ENCODE measurements at regions not wholly inside any gene's neighbourhood (a gene's known extent, or its start where the extent isn't known, plus 50 kb on each side); places are given as distances from the start of the nearest gene placed in this dataset.

GRCh38 chr4:84441758-84442377, 57.2 kb downstream of the NKX6-1 start:
- H3K27me3 ChIP-seq (ENCODE audit: control insufficient read depth, insufficient read depth, low read length), result no peaks in the 10 kb centered on the region
- no CpG with 5 or more reads among the region's 2 CpGs for WGBS (ENCODE audit: insufficient coverage)

GRCh38 chr4:84439996-84440395, 59.1 kb downstream of the NKX6-1 start:
- Histone ChIP-seq H3K27ac (ENCODE audit: low read length) (no peak overlapping the region), H3K4me3 (ENCODE audit: low read length) (no peak overlapping the region), H3K27me3 (ENCODE audit: control insufficient read depth, insufficient read depth, low read length) (no peaks in the 10 kb centered on the region), H3K9me3 (replicated peaks; ENCODE audit: control insufficient read depth, low read depth, low read length) (no peaks in the 10 kb centered on the region), H3K36me3 (ENCODE audit: control insufficient read depth, insufficient read depth, low read length) (no peaks in the 10 kb centered on the region), H3K4me1 (ENCODE audit: control insufficient read depth, insufficient read depth, low read length) (no peaks in the 10 kb centered on the region)
- no peak for DNase-seq
- no CpG with 5 or more reads among the region's 3 CpGs for WGBS (ENCODE audit: insufficient coverage)

More at GRCh38 chr4:84441758-84442377, 57.2 kb downstream of the NKX6-1 start:
- no peaks in the 10 kb centered on the region for H3K4me1 ChIP-seq (ENCODE audit: control insufficient read depth, insufficient read depth, low read length)
- no peak overlapping the region for H3K27ac ChIP-seq (ENCODE audit: low read length)
- no peaks in the 10 kb centered on the region for H3K36me3 ChIP-seq (ENCODE audit: control insufficient read depth, insufficient read depth, low read length)
- no peak overlapping the region for H3K4me3 ChIP-seq (ENCODE audit: low read length)
- DNase-seq, result no peak
- H3K9me3 ChIP-seq (replicated peaks; ENCODE audit: control insufficient read depth, low read depth, low read length), result no peaks in the 10 kb centered on the region

GRCh38 chr4:84436812-84437211, 62.3 kb downstream of the NKX6-1 start:
- no peak for DNase-seq
- H3K36me3 ChIP-seq (ENCODE audit: control insufficient read depth, insufficient read depth, low read length), result no peaks in the 10 kb centered on the region
- WGBS (ENCODE audit: insufficient coverage), result no CpG with 5 or more reads among the region's 2 CpGs
- no peak overlapping the region for H3K27ac ChIP-seq (ENCODE audit: low read length)
- no peaks in the 10 kb centered on the region for H3K27me3 ChIP-seq (ENCODE audit: control insufficient read depth, insufficient read depth, low read length)
- no peaks in the 10 kb centered on the region for H3K9me3 ChIP-seq (replicated peaks; ENCODE audit: control insufficient read depth, low read depth, low read length)
- H3K4me3 ChIP-seq (ENCODE audit: low read length), result no peak overlapping the region
- no peaks in the 10 kb centered on the region for H3K4me1 ChIP-seq (ENCODE audit: control insufficient read depth, insufficient read depth, low read length)

- H3K4me1 ChIP-seq (ENCODE audit: control insufficient read depth, insufficient read depth, low read length), result no peaks in the 10 kb centered on the region
These were observed 64.7 kb downstream of the NKX6-1 start for GRCh38 chr4:84434344-84434743.

GRCh38 chr4:84433633-84434222, 65.4 kb downstream of the NKX6-1 start:
- H3K36me3 ChIP-seq (ENCODE audit: control insufficient read depth, insufficient read depth, low read length), result no peaks in the 10 kb centered on the region
- no peak overlapping the region for H3K27ac ChIP-seq (ENCODE audit: low read length)
- DNase-seq, result no peak

More at GRCh38 chr4:84434344-84434743, 64.7 kb downstream of the NKX6-1 start:
- no peak overlapping the region for H3K4me3 ChIP-seq (ENCODE audit: low read length)
- no peaks in the 10 kb centered on the region for H3K36me3 ChIP-seq (ENCODE audit: control insufficient read depth, insufficient read depth, low read length)
- DNase-seq, result no peak
- H3K27ac ChIP-seq (ENCODE audit: low read length), result no peak overlapping the region
- H3K27me3 ChIP-seq (ENCODE audit: control insufficient read depth, insufficient read depth, low read length), result no peaks in the 10 kb centered on the region
- H3K9me3 ChIP-seq (replicated peaks; ENCODE audit: control insufficient read depth, low read depth, low read length), result no peaks in the 10 kb centered on the region
- WGBS (ENCODE audit: insufficient coverage), result no CpG with 5 or more reads among the region's 3 CpGs

GRCh38 chr4:84432713-84433112, 66.4 kb downstream of the NKX6-1 start:
- DNase-seq, result no peak
- Histone ChIP-seq H3K4me3 (ENCODE audit: low read length) (no peak overlapping the region), H3K4me1 (ENCODE audit: control insufficient read depth, insufficient read depth, low read length) (no peaks in the 10 kb centered on the region), H3K9me3 (replicated peaks; ENCODE audit: control insufficient read depth, low read depth, low read length) (no peaks in the 10 kb centered on the region), H3K27me3 (ENCODE audit: control insufficient read depth, insufficient read depth, low read length) (no peaks in the 10 kb centered on the region), H3K27ac (ENCODE audit: low read length) (no peak overlapping the region), H3K36me3 (ENCODE audit: control insufficient read depth, insufficient read depth, low read length) (no peaks in the 10 kb centered on the region)

More at GRCh38 chr4:84433633-84434222, 65.4 kb downstream of the NKX6-1 start:
- WGBS (ENCODE audit: insufficient coverage), result 38% methylated on average over 2 of the region's 6 CpGs
- Histone ChIP-seq H3K27me3 (ENCODE audit: control insufficient read depth, insufficient read depth, low read length) (no peaks in the 10 kb centered on the region), H3K9me3 (replicated peaks; ENCODE audit: control insufficient read depth, low read depth, low read length) (no peaks in the 10 kb centered on the region), H3K4me1 (ENCODE audit: control insufficient read depth, insufficient read depth, low read length) (no peaks in the 10 kb centered on the region), H3K4me3 (ENCODE audit: low read length) (no peak overlapping the region)

- Histone ChIP-seq H3K9me3 (replicated peaks; ENCODE audit: control insufficient read depth, low read depth, low read length) (no peaks in the 10 kb centered on the region), H3K4me1 (ENCODE audit: control insufficient read depth, insufficient read depth, low read length) (no peaks in the 10 kb centered on the region), H3K36me3 (ENCODE audit: control insufficient read depth, insufficient read depth, low read length) (no peaks in the 10 kb centered on the region), H3K4me3 (ENCODE audit: low read length) (no peak overlapping the region), H3K27ac (ENCODE audit: low read length) (no peak overlapping the region), H3K27me3 (ENCODE audit: control insufficient read depth, insufficient read depth, low read length) (no peaks in the 10 kb centered on the region)
- DNase-seq, result no peak
- no CpG with 5 or more reads among the region's 1 CpG for WGBS (ENCODE audit: insufficient coverage)
These were observed 78.5 kb downstream of the NKX6-1 start for GRCh38 chr4:84420608-84421007.

GRCh38 chr4:84419201-84419600, 79.9 kb downstream of the NKX6-1 start:
- H3K36me3 ChIP-seq (ENCODE audit: control insufficient read depth, insufficient read depth, low read length), result no peaks in the 10 kb centered on the region
- peak; percentile 28 for DNase-seq
- WGBS (ENCODE audit: insufficient coverage), result 0% methylated on average over 1 of the region's 3 CpGs
- no peaks in the 10 kb centered on the region for H3K4me1 ChIP-seq (ENCODE audit: control insufficient read depth, insufficient read depth, low read length)
- no peaks in the 10 kb centered on the region for H3K27me3 ChIP-seq (ENCODE audit: control insufficient read depth, insufficient read depth, low read length)
- no peak overlapping the region for H3K27ac ChIP-seq (ENCODE audit: low read length)
- no peak overlapping the region for H3K4me3 ChIP-seq (ENCODE audit: low read length)
- no peaks in the 10 kb centered on the region for H3K9me3 ChIP-seq (replicated peaks; ENCODE audit: control insufficient read depth, low read depth, low read length)

GRCh38 chr4:84417997-84418709, 80.9 kb downstream of the NKX6-1 start:
- Histone ChIP-seq H3K27me3 (ENCODE audit: control insufficient read depth, insufficient read depth, low read length) (no peaks in the 10 kb centered on the region), H3K9me3 (replicated peaks; ENCODE audit: control insufficient read depth, low read depth, low read length) (no peaks in the 10 kb centered on the region), H3K4me1 (ENCODE audit: control insufficient read depth, insufficient read depth, low read length) (no peaks in the 10 kb centered on the region), H3K4me3 (ENCODE audit: low read length) (no peak overlapping the region), H3K36me3 (ENCODE audit: control insufficient read depth, insufficient read depth, low read length) (no peaks in the 10 kb centered on the region), H3K27ac (ENCODE audit: low read length) (no peak overlapping the region)
- no CpG with 5 or more reads among the region's 5 CpGs for WGBS (ENCODE audit: insufficient coverage)
- no peak for DNase-seq

- no peak overlapping the region for H3K27ac ChIP-seq (ENCODE audit: low read length)
- no peaks in the 10 kb centered on the region for H3K27me3 ChIP-seq (ENCODE audit: control insufficient read depth, insufficient read depth, low read length)
- DNase-seq, result no peak
- no peaks in the 10 kb centered on the region for H3K9me3 ChIP-seq (replicated peaks; ENCODE audit: control insufficient read depth, low read depth, low read length)
- no peaks in the 10 kb centered on the region for H3K36me3 ChIP-seq (ENCODE audit: control insufficient read depth, insufficient read depth, low read length)
- H3K4me3 ChIP-seq (ENCODE audit: low read length), result no peak overlapping the region
- no peaks in the 10 kb centered on the region for H3K4me1 ChIP-seq (ENCODE audit: control insufficient read depth, insufficient read depth, low read length)
- WGBS (ENCODE audit: insufficient coverage), result no CpG with 5 or more reads among the region's 1 CpG
These were observed 85.1 kb downstream of the NKX6-1 start for GRCh38 chr4:84413976-84414375.

Measured in muscle of leg (tissue), 3 donors.